Uterus (tissue), 3 donors: ENCODE measurements at regions not wholly inside any gene's neighbourhood (a gene's known extent, or its start where the extent isn't known, plus 50 kb on each side); places are given as distances from the start of the nearest gene placed in this dataset.

Experiments
- DNase-seq, 2 donors: peaks; one replicate each; pipeline ENCODE4 v3.0.0-alpha.2; 2019 to 2020
- H3K27ac ChIP-seq, 2 donors: fragments of 200-600 bp; sonication (generic); 1 replicate in 1 of 2; 2 replicates in 1 of 2; pipeline ENCODE4 v1.5.1; 2016 to 2018
- H3K27me3 ChIP-seq, 2 donors: fragments of 200-600 bp; sonication (generic); one replicate each; pipeline ENCODE4 v1.5.1; 2018 to 2019; ENCODE audit warnings: control low read depth in 1 of 2
- H3K36me3 ChIP-seq, 2 donors: fragments of 200-600 bp; sonication (generic); one replicate each; pipeline ENCODE4 v1.5.1; 2019; ENCODE audit warnings: control low read depth in 1 of 2
- H3K4me1 ChIP-seq, 2 donors: fragments of 200-600 bp; sonication (generic); one replicate each; pipeline ENCODE4 v1.5.1; 2018 to 2019; ENCODE audit warnings: control low read depth in 1 of 2
- H3K4me3 ChIP-seq, 2 donors: fragments of 200-600 bp; sonication (generic); 1 replicate in 1 of 2; 2 replicates in 1 of 2; pipeline ENCODE4 v1.5.1; 2018 to 2019; ENCODE audit warnings: mild to moderate bottlenecking in 1 of 2
- H3K9me3 ChIP-seq, 2 donors: fragments of 200-600 bp; sonication (generic); one replicate each; pipeline ENCODE4 v1.5.1; 2019; ENCODE audit warnings: control low read depth in 1 of 2
- POLR2A ChIP-seq, 2 donors: fragments of 450-650 bp; IDR thresholded peaks; one replicate each; pipeline ENCODE4 v1.6.1; 2016; ENCODE audit warnings: antibody characterized with exemption in 2 of 2, mild to moderate bottlenecking in 1 of 2, moderate library complexity in 1 of 2
- intact Hi-C: fragments of 100-400 bp; cut with DNase I; formaldehyde crosslinking; loops from one replicate; pipeline ENCODE4 v1.15.1; 2023; ENCODE audit warnings: low total_unique reads
- TF ChIP-seq, protein P1 (sequence below), 4 experiments: fragments of 200-600 bp in 2 of 4; fragments of 450-650 bp in 2 of 4; sonication (generic) in 2 of 4; IDR thresholded peaks; one replicate each; pipeline ENCODE4 v1.5.1; 2016 to 2019; ENCODE audit warnings: antibody characterized with exemption in 4 of 4, mild to moderate bottlenecking in 2 of 4, moderate library complexity in 1 of 4
- donor health status: DM: yes; HTN: yes; CAD: no.

DNA sequence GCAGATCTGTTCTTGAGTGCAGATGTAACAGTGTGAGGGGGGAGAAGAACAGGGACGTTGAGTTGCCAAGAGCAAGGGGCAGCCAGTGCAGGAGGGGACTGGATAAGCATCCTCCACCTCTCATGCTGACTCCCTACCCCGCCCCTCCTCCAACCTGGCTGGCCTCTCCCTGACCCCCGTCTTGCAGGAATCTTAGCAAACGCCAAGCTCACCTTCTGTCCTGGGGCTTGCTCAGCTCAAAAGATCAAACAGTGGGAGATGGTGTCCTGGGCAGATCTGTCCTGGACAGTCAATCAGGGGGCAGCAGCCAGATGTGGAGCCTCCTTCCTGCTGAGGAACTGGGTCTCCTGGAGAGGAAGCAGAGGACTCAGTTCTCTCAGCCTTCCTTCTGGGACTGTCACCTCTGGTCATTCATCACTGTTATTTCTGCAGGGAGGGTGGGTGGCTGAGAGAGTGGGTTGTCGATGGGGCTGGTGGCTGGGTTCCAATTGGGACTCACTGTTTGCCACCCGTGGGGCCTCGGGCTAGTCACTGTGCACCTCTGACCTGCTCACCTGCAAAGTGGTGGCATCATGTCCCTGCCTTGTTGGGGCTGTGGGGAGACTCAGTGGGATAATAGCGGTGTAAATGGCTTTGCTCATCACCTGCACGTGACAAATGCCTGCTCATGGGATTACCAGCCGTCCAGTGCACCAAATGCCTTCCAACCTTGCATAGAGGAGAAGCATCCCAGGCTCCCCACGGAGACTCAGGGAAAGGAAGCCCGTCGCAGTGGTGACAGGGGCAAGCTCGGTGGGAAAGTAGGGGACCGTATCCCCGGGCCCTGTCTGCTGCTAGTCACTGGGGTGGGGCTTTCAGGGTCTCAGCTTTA is 154.4 kb downstream of the PTPRU start:
- TF ChIP-seq POLR2A (IDR thresholded peaks at IDR 0.05), result no peak
- TF ChIP-seq, protein P1, sequence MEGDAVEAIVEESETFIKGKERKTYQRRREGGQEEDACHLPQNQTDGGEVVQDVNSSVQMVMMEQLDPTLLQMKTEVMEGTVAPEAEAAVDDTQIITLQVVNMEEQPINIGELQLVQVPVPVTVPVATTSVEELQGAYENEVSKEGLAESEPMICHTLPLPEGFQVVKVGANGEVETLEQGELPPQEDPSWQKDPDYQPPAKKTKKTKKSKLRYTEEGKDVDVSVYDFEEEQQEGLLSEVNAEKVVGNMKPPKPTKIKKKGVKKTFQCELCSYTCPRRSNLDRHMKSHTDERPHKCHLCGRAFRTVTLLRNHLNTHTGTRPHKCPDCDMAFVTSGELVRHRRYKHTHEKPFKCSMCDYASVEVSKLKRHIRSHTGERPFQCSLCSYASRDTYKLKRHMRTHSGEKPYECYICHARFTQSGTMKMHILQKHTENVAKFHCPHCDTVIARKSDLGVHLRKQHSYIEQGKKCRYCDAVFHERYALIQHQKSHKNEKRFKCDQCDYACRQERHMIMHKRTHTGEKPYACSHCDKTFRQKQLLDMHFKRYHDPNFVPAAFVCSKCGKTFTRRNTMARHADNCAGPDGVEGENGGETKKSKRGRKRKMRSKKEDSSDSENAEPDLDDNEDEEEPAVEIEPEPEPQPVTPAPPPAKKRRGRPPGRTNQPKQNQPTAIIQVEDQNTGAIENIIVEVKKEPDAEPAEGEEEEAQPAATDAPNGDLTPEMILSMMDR (IDR thresholded peaks at IDR 0.05), result no peak
- no peaks in the 10 kb centered on the region for H3K27me3 ChIP-seq
- intact Hi-C loops, result no loop called here

DNA sequence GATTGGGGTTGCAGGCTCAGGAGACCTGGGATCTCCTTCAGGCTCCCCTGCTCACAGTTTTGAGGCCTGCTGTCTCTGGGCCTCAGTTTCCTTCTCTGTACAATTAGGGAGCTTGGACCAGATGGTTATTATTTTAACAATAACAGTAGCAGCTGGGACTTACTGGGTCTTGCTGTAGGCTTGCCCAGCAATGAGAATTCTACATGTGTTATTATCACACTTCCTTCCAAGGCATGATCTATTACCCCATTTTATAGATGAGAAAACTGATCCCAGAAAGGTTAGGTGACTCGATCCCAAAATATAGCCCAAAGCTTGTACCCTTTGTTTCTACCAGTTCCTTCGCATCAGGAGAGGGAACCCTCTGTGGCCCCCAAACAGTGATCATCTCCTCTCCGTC is 153.8 kb downstream of the PTPRU start:
- Histone ChIP-seq H3K4me1 (no peaks in the 10 kb centered on the region), H3K9me3 (no peaks in the 10 kb centered on the region), H3K4me3 (no peak overlapping the region), H3K36me3 (no peaks in the 10 kb centered on the region), H3K27ac (no peak overlapping the region), H3K27me3 (no peaks in the 10 kb centered on the region)
- TF ChIP-seq, protein P1 (IDR thresholded peaks at IDR 0.05), result no peak
- DNase-seq, result no peak
- intact Hi-C loops, result no loop called here

More for the DNA sequence above, 154.4 kb downstream of the PTPRU start:
- Histone ChIP-seq H3K9me3 (no peaks in the 10 kb centered on the region), H3K4me3 (no peak overlapping the region), H3K4me1 (no peaks in the 10 kb centered on the region), H3K27ac (no peak overlapping the region), H3K36me3 (no peaks in the 10 kb centered on the region)
- no peak for DNase-seq

DNA sequence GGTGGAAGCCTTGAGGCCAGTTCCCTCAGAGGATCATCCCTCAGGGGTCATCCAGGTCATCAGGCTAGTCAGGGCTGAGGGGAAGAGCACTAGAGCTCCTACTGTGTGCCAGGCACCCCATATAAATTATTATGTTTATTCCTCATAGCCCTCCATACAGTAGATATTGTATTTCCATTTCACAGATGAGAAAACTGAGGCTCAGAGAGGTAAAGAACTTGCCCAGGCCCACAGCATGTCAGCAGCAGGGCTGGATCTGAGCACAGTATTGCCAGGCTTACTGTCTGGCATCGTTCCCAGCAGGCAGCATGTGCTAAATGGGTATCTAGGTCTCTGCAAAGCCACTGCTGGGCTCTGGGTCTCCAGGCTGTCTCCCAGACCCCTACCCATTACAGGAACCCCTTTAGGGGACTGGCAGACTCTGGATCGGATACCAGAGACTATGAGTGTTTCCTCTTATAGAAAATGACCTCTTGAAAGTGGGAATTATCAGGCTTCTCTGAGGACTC is 153.3 kb downstream of the PTPRU start:
- Histone ChIP-seq H3K27me3 (no peaks in the 10 kb centered on the region), H3K36me3 (no peaks in the 10 kb centered on the region), H3K27ac (no peak overlapping the region), H3K9me3 (no peaks in the 10 kb centered on the region), H3K4me3 (no peak overlapping the region), H3K4me1 (no peaks in the 10 kb centered on the region)
- TF ChIP-seq, protein P1 (IDR thresholded peaks at IDR 0.05), result no peak
- no peak for TF ChIP-seq POLR2A (IDR thresholded peaks at IDR 0.05)
- intact Hi-C loops, result no loop called here
- DNase-seq, result no peak

- H3K36me3 ChIP-seq, result no peaks in the 10 kb centered on the region
- H3K27ac ChIP-seq, result no peak overlapping the region
- TF ChIP-seq POLR2A (IDR thresholded peaks at IDR 0.05), result no peak
- TF ChIP-seq, protein P1 (IDR thresholded peaks at IDR 0.05), result no peak
- no peaks in the 10 kb centered on the region for H3K4me1 ChIP-seq
- intact Hi-C loops, result no loop called here
- DNase-seq, result no peak
- H3K27me3 ChIP-seq, result no peaks in the 10 kb centered on the region
- H3K9me3 ChIP-seq, result no peaks in the 10 kb centered on the region
- no peak overlapping the region for H3K4me3 ChIP-seq
Measured at GRCh38 chr1:29388884-29389283, 152.6 kb downstream of the PTPRU start.

- Histone ChIP-seq H3K27me3 (no peaks in the 10 kb centered on the region), H3K9me3 (no peaks in the 10 kb centered on the region), H3K4me1 (no peaks in the 10 kb centered on the region), H3K4me3 (no peak overlapping the region), H3K27ac (no peak overlapping the region), H3K36me3 (no peaks in the 10 kb centered on the region)
- intact Hi-C loops, result no loop called here
- TF ChIP-seq, protein P1 (IDR thresholded peaks at IDR 0.05), result no peak
- TF ChIP-seq POLR2A (IDR thresholded peaks at IDR 0.05), result no peak
- no peak for DNase-seq
Measured at GRCh38 chr1:29388170-29388569, 151.8 kb downstream of the PTPRU start.
